ENCODE measurements at regions not wholly inside any gene's neighbourhood (a gene's known extent, or its start where the extent isn't known, plus 50 kb on each side); places are given as distances from the start of the nearest gene placed in this dataset.
"Not testable (repeated sequence)": the region's sequence is repeated elsewhere in the genome, so short reads cannot be mapped to it uniquely, and the experiment has no call there.

DNA sequence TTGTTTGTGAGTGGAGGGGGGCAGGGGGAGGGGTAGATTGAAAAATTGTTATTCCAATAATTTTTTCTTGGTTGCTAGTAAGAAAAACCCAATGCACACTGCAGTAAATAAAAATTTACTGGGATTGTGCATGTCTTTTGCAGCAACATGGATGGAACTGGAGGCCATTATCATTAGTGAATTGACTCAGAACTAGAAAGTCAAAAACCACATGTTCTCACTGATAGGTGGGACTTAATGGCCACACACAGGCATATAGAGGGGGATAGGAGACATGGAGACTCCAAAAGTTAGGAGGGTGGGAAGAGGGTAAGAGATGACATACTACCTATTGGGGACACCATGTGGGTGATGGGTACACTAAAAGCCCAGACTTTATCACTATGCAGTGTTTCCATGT, 67.2 kb downstream of the BUB3 start:
- H3K36me3 ChIP-seq: peaks cover 58% of the 10 kb centered on the region
- no peak overlapping the region for H3K4me3 ChIP-seq
- no peak overlapping the region for H3K27ac ChIP-seq
- H4K20me1 ChIP-seq: no peaks in the 10 kb centered on the region
- TF ChIP-seq Cebpa-rat (IDR thresholded peaks at IDR 0.05): no peak
- peaks cover 12% of the 10 kb centered on the region for H3K4me1 ChIP-seq
- H3K4me2 ChIP-seq: no peak overlapping the region
- H3K27me3 ChIP-seq: no peaks in the 10 kb centered on the region
- peaks cover 42% of the 10 kb centered on the region for H3K9me3 ChIP-seq
- H3K9ac ChIP-seq: no peak overlapping the region

DNA sequence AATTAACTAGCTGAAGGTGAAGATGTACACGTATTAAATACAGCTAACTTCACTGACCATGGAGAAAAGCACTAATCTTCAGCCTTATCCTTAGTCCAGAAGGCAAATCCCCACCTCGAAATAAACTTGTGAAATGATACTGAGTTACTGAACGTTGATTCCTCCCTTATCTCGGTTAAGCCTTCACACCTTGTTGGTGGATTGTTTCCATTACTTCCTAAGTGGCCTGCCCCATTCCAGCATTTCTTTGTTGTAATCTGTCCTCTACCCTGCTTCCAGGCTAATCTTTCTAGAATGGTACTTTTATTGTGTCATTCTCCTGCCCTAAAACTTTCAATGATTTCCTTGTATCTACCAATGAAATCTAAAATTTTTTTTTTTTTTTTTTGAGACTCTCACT, 68.6 kb downstream of the BUB3 start:
- Histone ChIP-seq H3K27me3 (no peaks in the 10 kb centered on the region), H3K4me2 (no peak overlapping the region)

DNA sequence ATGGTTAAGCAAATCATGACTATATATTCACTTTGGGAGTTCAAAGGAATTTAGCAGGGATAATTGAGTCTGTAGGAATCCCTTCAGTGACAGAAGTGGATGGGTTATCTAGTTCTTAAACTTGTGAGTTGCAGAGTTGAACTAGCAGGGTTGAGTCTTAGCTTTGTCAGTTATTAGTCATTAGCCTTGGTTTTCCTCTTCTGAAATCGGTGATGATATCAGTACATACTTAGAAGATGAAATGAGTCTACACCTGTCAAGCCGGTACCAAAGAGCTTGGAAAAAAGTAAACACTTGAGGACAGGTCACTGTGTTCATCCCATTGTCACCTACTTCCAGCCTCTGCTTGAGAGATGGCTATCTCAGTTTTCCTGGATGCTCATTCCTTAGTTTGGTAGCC, 73.5 kb downstream of the BUB3 start:
- no peak overlapping the region for H3K4me2 ChIP-seq
- no peaks in the 10 kb centered on the region for H3K27me3 ChIP-seq
- no peak overlapping the region for H3K4me3 ChIP-seq
- peaks cover 12% of the 10 kb centered on the region for H3K4me1 ChIP-seq
- peaks cover 33% of the 10 kb centered on the region for H3K9me3 ChIP-seq
- H4K20me1 ChIP-seq: no peaks in the 10 kb centered on the region
- no peak overlapping the region for H3K27ac ChIP-seq
- no peak for TF ChIP-seq Cebpa-rat (IDR thresholded peaks at IDR 0.05)
- peaks cover 58% of the 10 kb centered on the region for H3K36me3 ChIP-seq
- H3K9ac ChIP-seq: no peak overlapping the region

More for the DNA sequence above, 68.6 kb downstream of the BUB3 start:
- Histone ChIP-seq H3K36me3 (peaks cover 58% of the 10 kb centered on the region), H3K27ac (no peak overlapping the region), H3K9me3 (peaks cover 42% of the 10 kb centered on the region), H3K4me1 (peaks cover 12% of the 10 kb centered on the region), H3K4me3 (no peak overlapping the region), H3K9ac (no peak overlapping the region), H4K20me1 (no peaks in the 10 kb centered on the region)
- no peak for TF ChIP-seq Cebpa-rat (IDR thresholded peaks at IDR 0.05)

DNA sequence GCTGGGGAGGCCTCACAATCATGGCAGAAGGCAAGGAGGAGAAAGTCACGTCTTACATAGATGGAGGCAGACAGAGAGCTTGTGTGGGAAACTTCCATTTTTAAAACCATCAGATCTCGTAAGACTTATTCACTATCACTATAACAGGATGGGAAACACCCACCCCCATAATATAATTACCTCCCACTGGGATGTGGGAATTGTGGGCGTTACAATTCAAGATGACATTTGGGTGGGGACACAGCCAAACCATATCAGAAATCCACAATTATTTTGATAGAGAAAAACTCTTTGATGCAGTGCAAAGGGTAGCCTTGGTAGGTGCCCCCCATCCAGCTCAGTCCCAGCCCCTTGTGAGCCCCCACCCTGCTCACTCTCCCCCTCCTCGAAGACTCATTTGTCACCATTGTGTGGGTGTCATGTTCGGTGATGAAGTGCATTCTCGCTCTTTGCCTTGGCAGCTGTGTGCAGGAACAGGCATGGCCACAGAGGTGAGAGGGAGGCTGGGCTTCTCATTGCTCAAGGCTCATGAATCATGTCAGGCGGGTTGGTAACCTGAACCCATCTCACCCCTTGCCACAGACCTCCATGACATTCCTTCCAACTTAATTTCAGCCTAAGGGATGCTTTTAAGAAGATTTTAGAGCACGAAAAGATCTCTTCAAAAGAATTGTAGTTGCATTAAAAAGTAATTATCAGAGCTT, 75.9 kb downstream of the BUB3 start:
- Histone ChIP-seq H3K27ac (no peak overlapping the region), H3K4me1 (peaks cover 4% of the 10 kb centered on the region)
- no peak for TF ChIP-seq Cebpa-rat (IDR thresholded peaks at IDR 0.05)

DNA sequence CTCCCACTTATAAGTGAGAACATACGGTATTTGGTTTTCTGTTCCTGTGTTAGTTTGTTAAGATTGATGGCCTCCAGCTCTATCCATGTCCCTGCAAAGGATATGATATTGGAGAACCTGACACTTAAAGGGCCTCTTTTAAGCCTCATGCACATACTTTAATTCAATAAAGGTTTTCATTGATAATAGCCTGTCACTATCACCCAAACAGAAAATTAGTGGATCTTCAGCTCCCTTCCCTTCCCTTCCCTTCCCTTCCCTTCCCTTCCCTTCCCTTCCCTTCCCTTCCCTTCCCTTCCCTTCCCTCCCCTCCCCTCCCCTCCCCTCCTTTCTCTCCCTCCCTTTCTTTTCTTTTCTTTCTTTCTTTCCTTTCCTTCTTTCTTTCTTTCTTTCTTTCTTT, 78.7 kb downstream of the BUB3 start:
- not testable (repeated sequence) for H3K9ac ChIP-seq, H4K20me1 ChIP-seq, H3K27ac ChIP-seq, H3K4me2 ChIP-seq, H3K27me3 ChIP-seq, H3K4me3 ChIP-seq
- H3K9me3 ChIP-seq: peaks cover 67% of the 10 kb centered on the region
- peaks cover 81% of the 10 kb centered on the region for H3K36me3 ChIP-seq
- peaks cover 10% of the 10 kb centered on the region; the same call in 1 of the 2 replicates for H3K4me1 ChIP-seq

More for the DNA sequence above, 75.9 kb downstream of the BUB3 start:
- Histone ChIP-seq H3K9ac (no peak overlapping the region), H3K9me3 (peaks cover 46% of the 10 kb centered on the region), H4K20me1 (no peaks in the 10 kb centered on the region), H3K36me3 (peaks cover 59% of the 10 kb centered on the region), H3K4me2 (no peak overlapping the region), H3K27me3 (no peaks in the 10 kb centered on the region), H3K4me3 (no peak overlapping the region)

DNA sequence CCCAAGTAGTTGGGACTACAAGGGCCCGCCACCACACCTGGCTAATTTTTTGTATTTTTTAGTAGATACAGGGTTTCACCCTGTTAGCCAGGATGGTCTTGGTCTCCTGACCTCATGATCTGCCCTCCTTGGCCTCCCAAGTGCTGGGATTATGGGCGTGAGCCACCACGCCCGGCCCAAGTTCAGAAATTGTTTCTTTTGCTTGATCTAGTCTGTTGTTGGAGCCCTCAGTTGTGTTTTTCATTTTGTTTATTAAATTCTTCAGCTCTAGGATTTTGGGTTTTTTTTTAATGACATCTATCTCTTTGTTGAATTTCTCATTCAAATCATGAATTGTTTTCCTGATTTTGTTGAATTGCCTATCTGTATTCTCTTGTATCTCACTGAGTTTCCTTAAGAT, 80.8 kb downstream of the BUB3 start:
- H3K27ac ChIP-seq, H4K20me1 ChIP-seq, H3K27me3 ChIP-seq, H3K4me3 ChIP-seq, H3K9ac ChIP-seq, H3K4me2 ChIP-seq: not testable (repeated sequence)
- Histone ChIP-seq H3K36me3 (peaks cover 59% of the 10 kb centered on the region), H3K4me1 (peaks cover 23% of the 10 kb centered on the region), H3K9me3 (peaks cover 65% of the 10 kb centered on the region)

DNA sequence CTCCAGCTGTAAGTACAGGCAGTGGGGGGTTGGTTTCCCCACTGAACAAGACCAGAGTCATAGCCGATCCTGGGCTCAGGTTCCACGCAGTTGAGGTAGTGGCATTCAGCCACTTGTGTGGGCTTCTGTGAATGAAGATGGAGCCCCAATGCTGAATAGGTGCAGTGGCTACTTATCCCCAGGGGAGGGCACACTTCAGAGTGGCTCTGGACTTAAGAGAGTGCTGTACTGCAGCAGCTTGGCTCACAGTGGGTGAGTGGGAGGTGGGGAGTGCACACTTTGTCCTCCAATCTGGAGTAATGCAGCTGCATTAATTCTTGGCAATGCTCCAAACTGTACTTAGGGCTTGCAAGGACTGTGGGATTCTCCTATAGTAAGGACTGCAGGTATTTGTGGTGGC, 81.9 kb downstream of the BUB3 start:
- Histone ChIP-seq H4K20me1 (no peaks in the 10 kb centered on the region), H3K4me3 (no peak overlapping the region)

DNA sequence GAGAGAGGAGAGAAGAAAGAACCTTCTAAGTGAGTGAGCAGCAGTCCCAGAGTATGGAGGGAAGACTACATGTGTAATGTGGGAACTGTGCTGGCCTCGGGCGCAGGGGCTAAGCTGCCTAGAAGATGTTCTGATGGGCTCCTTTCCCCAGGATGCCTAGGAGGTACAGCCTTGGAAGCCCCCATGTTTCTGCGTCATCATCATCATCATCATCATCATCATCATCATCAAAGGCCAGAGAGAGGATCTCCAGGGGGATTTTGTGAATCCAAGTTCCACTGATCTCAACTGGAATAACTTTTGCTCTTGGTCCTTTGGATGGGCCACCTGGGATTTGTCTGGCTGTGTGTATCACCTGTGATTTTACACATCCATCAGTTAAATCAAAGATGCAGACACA, 86.0 kb downstream of the BUB3 start:
- Histone ChIP-seq H3K27me3 (no peaks in the 10 kb centered on the region), H3K4me3 (no peak overlapping the region), H3K9me3 (peaks cover 28% of the 10 kb centered on the region), H4K20me1 (no peaks in the 10 kb centered on the region), H3K4me2 (peak overlapping the region; percentile 39), H3K36me3 (peaks cover 44% of the 10 kb centered on the region), H3K4me1 (peaks cover 56% of the 10 kb centered on the region), H3K9ac (no peak overlapping the region), H3K27ac (no peak overlapping the region)
- TF ChIP-seq Cebpa-rat (IDR thresholded peaks at IDR 0.05): no peak

More for the DNA sequence above, 81.9 kb downstream of the BUB3 start:
- no peak overlapping the region for H3K9ac ChIP-seq
- peaks cover 48% of the 10 kb centered on the region for H3K36me3 ChIP-seq
- peaks cover 55% of the 10 kb centered on the region for H3K9me3 ChIP-seq
- no peak overlapping the region for H3K4me2 ChIP-seq
- H3K27me3 ChIP-seq: no peaks in the 10 kb centered on the region
- no peak overlapping the region for H3K27ac ChIP-seq
- no peak for TF ChIP-seq Cebpa-rat (IDR thresholded peaks at IDR 0.05)
- H3K4me1 ChIP-seq: peaks cover 34% of the 10 kb centered on the region

DNA sequence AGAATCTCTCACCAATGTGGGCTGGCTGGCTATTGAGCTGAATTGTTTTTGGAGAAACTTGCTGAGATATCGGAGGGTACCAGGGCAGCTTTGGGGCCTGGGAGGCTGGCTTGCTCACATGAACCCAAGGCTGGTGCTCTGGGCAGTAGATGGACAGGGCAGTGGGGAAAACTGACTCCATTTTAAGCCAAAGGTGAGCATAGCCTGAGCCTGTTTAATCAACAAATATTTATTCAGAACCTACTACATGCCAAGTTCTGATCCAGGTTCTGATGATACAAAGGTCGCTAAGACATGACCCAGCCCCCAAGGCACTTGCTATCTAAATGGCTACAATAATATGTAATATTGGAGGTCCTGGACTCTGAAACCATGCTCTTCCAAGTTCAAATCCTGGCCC, 86.6 kb downstream of the BUB3 start:
- Histone ChIP-seq H4K20me1 (no peaks in the 10 kb centered on the region), H3K27ac (peak overlapping the region; percentile 12; the same call in 1 of the 2 replicates), H3K9me3 (peaks cover 23% of the 10 kb centered on the region), H3K9ac (no peak overlapping the region), H3K27me3 (no peaks in the 10 kb centered on the region), H3K4me3 (no peak overlapping the region), H3K36me3 (peaks cover 44% of the 10 kb centered on the region), H3K4me2 (peak overlapping the region; percentile 75), H3K4me1 (peaks cover 61% of the 10 kb centered on the region)
- TF ChIP-seq Cebpa-rat (IDR thresholded peaks at IDR 0.05): no peak

DNA sequence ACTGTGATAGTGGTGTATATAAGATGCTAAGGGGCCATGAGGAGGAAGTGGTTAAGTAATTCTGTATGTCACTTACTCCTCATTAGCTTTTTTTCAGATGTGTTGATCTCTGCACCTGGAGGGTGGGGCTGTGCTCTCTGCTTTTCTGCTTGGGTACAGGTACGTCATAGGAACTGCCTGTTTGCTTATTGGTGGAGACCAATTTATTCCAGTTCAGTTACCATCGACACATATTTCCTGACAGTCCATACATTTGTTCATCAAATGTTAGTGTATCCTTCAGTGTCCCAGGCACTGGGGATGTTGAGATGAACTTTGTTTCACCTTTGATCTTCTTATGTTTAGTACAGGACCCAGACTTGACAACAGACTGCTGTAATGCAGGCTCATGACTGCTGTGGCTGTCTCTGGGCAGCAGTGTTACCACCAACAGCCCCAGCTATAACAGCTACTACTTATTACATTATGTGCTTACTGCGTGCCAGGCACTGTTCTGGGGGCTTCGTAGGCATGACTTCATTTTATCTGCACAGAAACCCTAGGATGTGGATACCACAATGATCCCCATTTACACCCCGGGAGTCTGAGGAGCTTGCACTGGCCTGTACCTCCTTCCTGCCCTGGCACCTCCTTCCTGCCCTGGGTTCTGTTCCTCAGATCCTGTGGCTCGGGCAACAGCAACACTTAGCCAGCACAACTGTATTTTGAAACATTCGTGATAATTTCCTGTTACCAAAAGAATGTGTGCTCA, 87.4 kb downstream of the BUB3 start:
- H3K4me2 ChIP-seq: peak overlapping the region; percentile 75
- H3K9ac ChIP-seq: peak overlapping the region; percentile 33; the same call in 1 of the 2 replicates
- H3K27ac ChIP-seq: peak overlapping the region; percentile 68
- peaks cover 44% of the 10 kb centered on the region for H3K36me3 ChIP-seq
- TF ChIP-seq Cebpa-rat (IDR thresholded peaks at IDR 0.05): no peak
- H3K9me3 ChIP-seq: peaks cover 19% of the 10 kb centered on the region
- H4K20me1 ChIP-seq: no peaks in the 10 kb centered on the region
- no peak overlapping the region for H3K4me3 ChIP-seq
- no peaks in the 10 kb centered on the region for H3K27me3 ChIP-seq
- peaks cover 69% of the 10 kb centered on the region for H3K4me1 ChIP-seq

All from BLaER1 (cell line).